Thyroid gland (tissue), 4 donors: ENCODE measurements at regions not wholly inside any gene's neighbourhood (a gene's known extent, or its start where the extent isn't known, plus 50 kb on each side); places are given as distances from the start of the nearest gene placed in this dataset.

Experiments
- DNase-seq, 2 donors: peaks; one replicate each; pipeline ENCODE4 v3.0.0-alpha.2; 2019
- H3K27ac ChIP-seq, 3 donors: fragments of 200-600 bp; sonication (generic); 1 replicate in 2 of 3; 2 replicates in 1 of 3; pipeline ENCODE4 v1.5.1; 2016 to 2019; ENCODE audit warnings: mild to moderate bottlenecking in 1 of 3, moderate library complexity in 1 of 3
- H3K27me3 ChIP-seq: fragments of 200-600 bp; sonication (generic); one replicate; pipeline ENCODE4 v1.5.1; 2019
- H3K36me3 ChIP-seq, 2 donors: fragments of 200-600 bp; sonication (generic); one replicate each; pipeline ENCODE4 v1.5.1; 2016 to 2019
- H3K4me1 ChIP-seq, 2 donors: fragments of 200-600 bp; sonication (generic); one replicate each; pipeline ENCODE4 v1.5.1; 2017 to 2019
- H3K4me3 ChIP-seq, 3 donors: fragments of 200-600 bp; sonication (generic); replicated peaks in 1 of 3; 1 replicate in 2 of 3; 2 replicates in 1 of 3; pipeline ENCODE4 v1.5.1; 2016; ENCODE audit warnings: mild to moderate bottlenecking in 1 of 3
- H3K9me3 ChIP-seq: fragments of 200-600 bp; sonication (generic); one replicate; pipeline ENCODE4 v1.5.1; 2017
- POLR2A ChIP-seq, 2 donors: fragments of 450-650 bp; IDR thresholded peaks; one replicate each; pipeline ENCODE4 v1.6.1; 2017; ENCODE audit warnings: antibody characterized with exemption in 2 of 2, mild to moderate bottlenecking in 2 of 2, moderate library complexity in 1 of 2
- WGBS, 2 donors: methylation state at CpG; one replicate each; pipeline ENCODE4 v1.1.5; 2017; 5-methylcytosine and 5-hydroxymethylcytosine counted together
- intact Hi-C: fragments of 100-400 bp; cut with DNase I; formaldehyde crosslinking; loops from one replicate; pipeline ENCODE4 v1.15.1; 2023
- TF ChIP-seq, protein P1 (sequence below), 6 experiments: fragments of 200-600 bp in 3 of 6; fragments of 450-650 bp in 3 of 6; sonication (generic) in 3 of 6; IDR thresholded peaks; one replicate each; pipeline ENCODE4 v1.5.1; 2016 to 2019; ENCODE audit warnings: antibody characterized with exemption in 6 of 6, mild to moderate bottlenecking in 2 of 6, inconsistent platforms in 1 of 6, moderate library complexity in 1 of 6

DNA sequence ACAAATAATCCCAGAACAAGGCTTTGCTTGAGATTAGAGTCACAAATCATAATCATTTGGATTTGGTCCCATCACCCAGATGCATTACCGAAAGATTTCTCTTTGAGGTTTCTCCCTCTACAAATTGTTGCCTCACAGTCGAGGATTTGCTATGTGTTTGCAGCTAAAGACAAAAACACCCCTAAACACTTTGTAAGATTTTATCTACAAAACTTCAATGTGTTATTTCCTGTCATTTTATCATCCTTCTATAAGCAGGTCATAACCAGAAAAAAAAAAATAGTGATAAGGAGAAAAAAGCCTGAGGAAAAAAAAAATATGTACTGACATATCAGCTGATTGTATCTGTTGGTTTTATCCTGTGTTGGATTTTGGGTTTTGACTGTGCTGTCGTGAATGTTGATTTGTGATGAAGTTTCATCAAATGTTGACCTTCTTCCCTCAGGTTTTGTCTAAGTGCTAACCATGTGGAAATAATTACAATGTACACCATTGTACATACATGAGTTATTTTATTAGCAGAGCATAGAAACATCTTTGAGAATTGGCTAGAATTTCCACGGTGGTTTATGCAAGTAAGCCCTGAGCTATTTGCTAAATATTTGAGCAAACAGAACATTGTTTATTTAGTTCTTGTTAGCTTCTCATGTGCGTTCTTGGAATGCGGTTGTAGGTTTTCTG is 274.4 kb downstream of the NEBL start:
- WGBS, 2 donors: 36 to 46% methylated on average over 6 of the region's 6 CpGs
- H3K27ac ChIP-seq: peak overlapping the region in 2 of 3 donors; percentile 50 to 88
- H3K9me3 ChIP-seq: no peaks in the 10 kb centered on the region

DNA sequence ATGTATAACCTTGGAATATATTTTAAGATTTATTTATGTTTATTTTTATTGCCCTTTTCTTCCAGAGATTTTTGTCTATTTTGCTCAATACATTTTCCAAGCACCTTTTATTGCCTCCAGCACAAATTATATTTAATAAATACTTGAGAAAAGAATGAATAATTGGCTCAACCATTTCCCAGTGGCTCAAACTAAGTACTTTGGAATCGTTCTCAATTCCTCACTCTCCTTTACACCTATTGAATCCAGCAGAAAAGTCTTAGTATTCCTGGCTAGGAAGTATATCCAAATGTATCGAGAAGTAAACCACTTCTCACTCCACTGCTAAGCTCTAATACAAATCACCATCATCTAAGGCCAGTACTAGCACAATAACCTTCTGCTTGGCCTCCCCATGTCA is 276.1 kb downstream of the NEBL start:
- H3K27me3 ChIP-seq: no peaks in the 10 kb centered on the region
- peaks cover 11 to 23% of the 10 kb centered on the region in 2 donors for H3K4me1 ChIP-seq
- no peak for TF ChIP-seq POLR2A (IDR thresholded peaks at IDR 0.05)
- TF ChIP-seq, protein P1, sequence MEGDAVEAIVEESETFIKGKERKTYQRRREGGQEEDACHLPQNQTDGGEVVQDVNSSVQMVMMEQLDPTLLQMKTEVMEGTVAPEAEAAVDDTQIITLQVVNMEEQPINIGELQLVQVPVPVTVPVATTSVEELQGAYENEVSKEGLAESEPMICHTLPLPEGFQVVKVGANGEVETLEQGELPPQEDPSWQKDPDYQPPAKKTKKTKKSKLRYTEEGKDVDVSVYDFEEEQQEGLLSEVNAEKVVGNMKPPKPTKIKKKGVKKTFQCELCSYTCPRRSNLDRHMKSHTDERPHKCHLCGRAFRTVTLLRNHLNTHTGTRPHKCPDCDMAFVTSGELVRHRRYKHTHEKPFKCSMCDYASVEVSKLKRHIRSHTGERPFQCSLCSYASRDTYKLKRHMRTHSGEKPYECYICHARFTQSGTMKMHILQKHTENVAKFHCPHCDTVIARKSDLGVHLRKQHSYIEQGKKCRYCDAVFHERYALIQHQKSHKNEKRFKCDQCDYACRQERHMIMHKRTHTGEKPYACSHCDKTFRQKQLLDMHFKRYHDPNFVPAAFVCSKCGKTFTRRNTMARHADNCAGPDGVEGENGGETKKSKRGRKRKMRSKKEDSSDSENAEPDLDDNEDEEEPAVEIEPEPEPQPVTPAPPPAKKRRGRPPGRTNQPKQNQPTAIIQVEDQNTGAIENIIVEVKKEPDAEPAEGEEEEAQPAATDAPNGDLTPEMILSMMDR (IDR thresholded peaks at IDR 0.05): no peak
- H3K27ac ChIP-seq: no peak overlapping the region
- H3K9me3 ChIP-seq: no peaks in the 10 kb centered on the region
- no peak overlapping the region for H3K4me3 ChIP-seq
- DNase-seq: no peak
- intact Hi-C loops: no loop called here
- H3K36me3 ChIP-seq: no peaks in the 10 kb centered on the region
- WGBS, 2 donors: 85% methylated on average over 2 of the region's 2 CpGs

More for the DNA sequence above, 274.4 kb downstream of the NEBL start:
- H3K4me3 ChIP-seq: no peak overlapping the region
- no peaks in the 10 kb centered on the region for H3K36me3 ChIP-seq
- TF ChIP-seq, protein P1 (IDR thresholded peaks at IDR 0.05): no peak
- TF ChIP-seq POLR2A (IDR thresholded peaks at IDR 0.05): no peak
- peaks cover 11 to 23% of the 10 kb centered on the region in 2 donors for H3K4me1 ChIP-seq
- intact Hi-C loops: no loop called here
- DNase-seq: no peak
- H3K27me3 ChIP-seq: no peaks in the 10 kb centered on the region

DNA sequence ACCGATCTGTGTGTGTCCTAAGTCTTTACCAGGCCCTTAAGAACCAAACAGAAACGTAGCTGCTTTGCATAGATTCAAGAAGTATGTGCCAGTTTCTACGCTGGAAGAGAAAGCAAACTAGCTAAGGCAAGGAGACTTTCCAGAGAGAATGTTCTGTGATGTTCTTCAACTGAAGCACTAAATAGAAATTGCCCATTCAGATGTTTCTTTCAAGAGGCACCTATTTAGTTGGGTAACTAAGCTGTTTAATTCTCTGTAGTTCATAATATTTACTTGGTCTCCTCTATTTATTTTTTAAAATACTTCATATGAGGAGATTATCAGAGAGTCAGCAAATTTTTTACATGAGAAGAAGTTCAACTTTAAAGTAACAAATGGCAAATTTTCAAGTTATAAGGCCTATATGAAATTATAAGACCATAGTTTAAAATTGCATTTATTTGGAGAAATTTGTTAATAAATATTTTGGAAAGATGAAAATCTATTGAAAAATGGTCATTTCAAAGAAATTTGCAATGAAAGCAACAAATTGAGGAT is 279.0 kb downstream of the NEBL start:
- no peaks in the 10 kb centered on the region for H3K9me3 ChIP-seq
- 80 to 89% methylated on average over 3 of the region's 3 CpGs for WGBS, 2 donors
- H3K4me1 ChIP-seq: peaks cover 6 to 10% of the 10 kb centered on the region in 2 donors
- intact Hi-C loops: no loop called here
- TF ChIP-seq, protein P1 (IDR thresholded peaks at IDR 0.05): no peak
- no peak for TF ChIP-seq POLR2A (IDR thresholded peaks at IDR 0.05)
- no peak overlapping the region for H3K4me3 ChIP-seq
- no peak for DNase-seq
- no peak overlapping the region for H3K27ac ChIP-seq
- H3K27me3 ChIP-seq: no peaks in the 10 kb centered on the region
- no peaks in the 10 kb centered on the region for H3K36me3 ChIP-seq

GRCh38 chr10:20616918-20617810 is 279.9 kb downstream of the NEBL start:
- no peak overlapping the region for H3K4me3 ChIP-seq
- intact Hi-C loops: no loop called here
- H3K4me1 ChIP-seq: peaks cover 0 to 1% of the 10 kb centered on the region in 2 donors
- 84 to 85% methylated on average over 12 of the region's 12 CpGs for WGBS, 2 donors
- TF ChIP-seq POLR2A (IDR thresholded peaks at IDR 0.05): no peak
- TF ChIP-seq, protein P1 (IDR thresholded peaks at IDR 0.05): no peak
- H3K9me3 ChIP-seq: no peaks in the 10 kb centered on the region
- no peak overlapping the region for H3K27ac ChIP-seq
- H3K36me3 ChIP-seq: no peaks in the 10 kb centered on the region
- no peak for DNase-seq
- H3K27me3 ChIP-seq: no peaks in the 10 kb centered on the region
